HepG2 (cell line): ENCODE measurements at regions not wholly inside any gene's neighbourhood (a gene's known extent, or its start where the extent isn't known, plus 50 kb on each side); places are given as distances from the start of the nearest gene placed in this dataset.

Experiments
- ATAC-seq: fragments of 200-7000 bp; cut with Tn5 transposase; 3 replicates; pipeline ENCODE4 v1.9.1; 2020; ENCODE audit warnings: mild to moderate bottlenecking, moderate library complexity
- BruUV-seq: library from RNA; stranded (reverse); fragments of 400-500 nt; replicated peaks from 2 replicates; lab custom pipeline; 2021; lab: Mats Ljungman, UMichigan
- CTCF ChIA-PET: fragments of 300-600 bp; formaldehyde crosslinking; extraction: SDS; loops from one replicate; lab custom pipeline; 2021; ENCODE audit warnings: low total read pairs, inconsistent platforms, low intra/inter-chr PET ratio; lab: Yijun Ruan, JAX
- POLR2A ChIA-PET: fragments of 350-600 bp; sonication (Branson Sonifier 250); formaldehyde crosslinking; loops from one replicate; lab custom pipeline; 2020; ENCODE audit warnings: antibody characterized with exemption, inconsistent platforms; lab: Yijun Ruan, JAX
- DNase-seq: peaks from one replicate; pipeline ENCODE4 v3.0.0-alpha.2; 2015; ENCODE audit warnings: low spot score
- FAIRE-seq: peaks from 3 replicates; lab custom pipeline; 2011; peaks lifted over from hg19 to GRCh38; lab: Jason Lieb, UNC
- H2AFZ ChIP-seq: one replicate; pipeline ENCODE4 v1.6.1; 2011; ENCODE audit warnings: low read length, inconsistent platforms
- H3K27ac ChIP-seq: fragments of 300-600 bp; 3 replicates; pipeline ENCODE4 v1.8.0; 2011; ENCODE audit warnings: mixed run types, mild to moderate bottlenecking, mixed read lengths, low read length, inconsistent platforms; ENCODE audit not compliant: insufficient read depth; ENCODE audit errors: extremely low read length
- H3K27me3 ChIP-seq, 2 experiments: fragments of 200-600 bp in 1 of 2; 2 replicates in 1 of 2; 3 replicates in 1 of 2; pipeline versions ENCODE4 v1.6.0 to v1.8.0; 2011; ENCODE audit warnings: low read length in 2 of 2, mild to moderate bottlenecking in 2 of 2, moderate library complexity in 2 of 2, inconsistent platforms in 1 of 2; ENCODE audit not compliant: insufficient read depth in 2 of 2, control insufficient read depth in 1 of 2
- H3K36me3 ChIP-seq, 2 experiments: fragments of 200-600 bp in 1 of 2; replicated peaks in 1 of 2; 2 replicates in 1 of 2; 3 replicates in 1 of 2; pipeline versions ENCODE4 v1.5.1 to v1.8.0; 2011; ENCODE audit warnings: low read length in 2 of 2, inconsistent platforms in 1 of 2; ENCODE audit not compliant: insufficient read depth in 2 of 2, control insufficient read depth in 1 of 2
- H3K4me1 ChIP-seq: 2 replicates; pipeline ENCODE4 v1.5.1; 2012; ENCODE audit warnings: low read length, inconsistent platforms; ENCODE audit not compliant: insufficient read depth
- H3K4me2 ChIP-seq: 2 replicates; pipeline ENCODE4 v1.6.0; 2011; ENCODE audit warnings: low read depth, low read length, inconsistent platforms
- H3K4me3 ChIP-seq, 3 experiments: fragments of 200-600 bp in 1 of 3; sonication (generic), shearing (Covaris generic) in 1 of 3; replicated peaks in 1 of 3; 2 replicates each; pipeline ENCODE4 v1.5.1; 2011 to 2016; ENCODE audit warnings: low read length in 3 of 3, inconsistent platforms in 2 of 3, low read depth in 2 of 3, mild to moderate bottlenecking in 2 of 3, control low read depth in 1 of 3, mixed read lengths in 1 of 3; ENCODE audit not compliant: insufficient read depth in 1 of 3
- H3K79me2 ChIP-seq: one replicate; pipeline ENCODE4 v1.6.1; 2011; ENCODE audit warnings: low read length, inconsistent platforms; ENCODE audit not compliant: insufficient read depth
- H3K9ac ChIP-seq: 2 replicates; pipeline ENCODE4 v1.6.0; 2011; ENCODE audit warnings: mild to moderate bottlenecking, low read depth, low read length, inconsistent platforms; ENCODE audit not compliant: insufficient read depth
- H3K9me3 ChIP-seq: 2 replicates; pipeline ENCODE4 v1.5.1; 2012; ENCODE audit warnings: mild to moderate bottlenecking, low read length
- H4K20me1 ChIP-seq: 2 replicates; pipeline ENCODE4 v1.6.0; 2011; ENCODE audit warnings: inconsistent platforms, mild to moderate bottlenecking, low read length, moderate library complexity; ENCODE audit not compliant: insufficient read depth
- AGO1 ChIP-seq: fragments of 200-400 bp; formaldehyde crosslinking; IDR thresholded peaks from 2 replicates; pipeline ENCODE4 v1.6.1; 2017; ENCODE audit warnings: mild to moderate bottlenecking, low read depth, low read length, moderate library complexity; ENCODE audit not compliant: poor library complexity, severe bottlenecking
- MYC ChIP-seq: sonication (generic); formaldehyde crosslinking; IDR thresholded peaks from 2 replicates; pipeline ENCODE4 v1.9.0; 2021; ENCODE audit warnings: missing genetic modification reagents, borderline replicate concordance
- WIZ ChIP-seq: sonication (generic); formaldehyde crosslinking; IDR thresholded peaks from 2 replicates; pipeline ENCODE4 v1.5.1; 2020; ENCODE audit warnings: mild to moderate bottlenecking, missing genetic modification reagents
- ZBTB20 ChIP-seq: sonication (generic); formaldehyde crosslinking; IDR thresholded peaks from 2 replicates; pipeline ENCODE4 v1.8.1; 2023; ENCODE audit warnings: missing genetic modification reagents, low read depth, mild to moderate bottlenecking, borderline replicate concordance
- ZNF24 ChIP-seq: fragments of 450-650 bp; IDR thresholded peaks from 2 replicates; pipeline ENCODE4 v1.6.1; 2017; ENCODE audit warnings: antibody characterized with exemption, mild to moderate bottlenecking
- ZNF766 ChIP-seq: sonication (generic); formaldehyde crosslinking; IDR thresholded peaks from 2 replicates; pipeline ENCODE4 v1.5.0; 2020; ENCODE audit warnings: missing genetic modification reagents, borderline replicate concordance
- ZNF780A ChIP-seq: sonication (generic); formaldehyde crosslinking; IDR thresholded peaks from 2 replicates; pipeline ENCODE4 v1.8.0; 2022; ENCODE audit warnings: mild to moderate bottlenecking, missing genetic modification reagents, moderate library complexity
- ZNF781 ChIP-seq: sonication (generic); formaldehyde crosslinking; IDR thresholded peaks from 2 replicates; pipeline ENCODE4 v1.5.1; 2020; ENCODE audit warnings: borderline replicate concordance, mild to moderate bottlenecking, missing genetic modification reagents; ENCODE audit errors: not compliant biosample characterization
- WGBS: methylation state at CpG from one replicate; pipeline ENCODE4 v1.1.6; 2017; ENCODE audit warnings: low lambda C conversion rate; 5-methylcytosine and 5-hydroxymethylcytosine counted together
- in situ Hi-C: cut with HindIII; loops from 2 replicates; pipeline ENCODE4 v1.10.0; 2017; ENCODE audit warnings: low pct_unique_long_range_greater_than_20kb; ENCODE audit not compliant: extremely low pct_ligation_motif_present
- intact Hi-C: fragments of 100-400 bp; cut with micrococcal nuclease; formaldehyde crosslinking; loops from one replicate; pipeline ENCODE4 v1.10.0; 2022; ENCODE audit not compliant: unreplicated experiment
- TF ChIP-seq, protein P1 (sequence below): sonication (generic); formaldehyde crosslinking; IDR thresholded peaks from 2 replicates; pipeline ENCODE4 v1.4.0; 2020; ENCODE audit warnings: missing genetic modification reagents, borderline replicate concordance

DNA sequence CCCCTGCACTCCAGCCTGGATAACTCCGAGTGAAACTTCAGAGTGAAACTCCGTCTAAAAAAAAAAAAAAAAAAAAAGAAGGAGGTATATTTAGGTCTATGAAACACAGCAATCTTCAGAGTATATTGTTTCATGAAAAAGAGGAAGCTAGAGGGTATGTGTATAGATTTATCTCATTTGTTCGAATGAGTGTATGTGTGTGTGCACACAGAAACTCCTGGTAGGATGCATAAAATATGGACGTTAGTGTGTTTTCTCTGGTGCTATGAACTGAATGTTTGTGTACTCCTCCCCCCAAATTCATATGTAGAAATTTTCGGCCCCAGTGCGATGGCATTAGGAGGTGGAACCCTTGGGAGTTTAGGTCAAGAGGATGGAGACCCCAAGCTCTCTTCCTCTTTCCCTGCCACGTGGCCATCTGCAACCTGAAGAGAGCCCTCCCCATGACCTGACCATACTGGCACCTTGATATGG is 98.6 kb upstream of the KLF13 start:
- no peak for ATAC-seq
- TF ChIP-seq ZNF24 (no peak), ZNF780A (CRISPR knock-in tag) (no peak), MYC (CRISPR knock-in tag) (no peak), ZNF781 (CRISPR knock-in tag) (no peak), ZNF766 (CRISPR knock-in tag) (no peak), AGO1 (no peak), WIZ (CRISPR knock-in tag) (no peak), ZBTB20 (CRISPR knock-in tag) (no peak)
- TF ChIP-seq, protein P1, sequence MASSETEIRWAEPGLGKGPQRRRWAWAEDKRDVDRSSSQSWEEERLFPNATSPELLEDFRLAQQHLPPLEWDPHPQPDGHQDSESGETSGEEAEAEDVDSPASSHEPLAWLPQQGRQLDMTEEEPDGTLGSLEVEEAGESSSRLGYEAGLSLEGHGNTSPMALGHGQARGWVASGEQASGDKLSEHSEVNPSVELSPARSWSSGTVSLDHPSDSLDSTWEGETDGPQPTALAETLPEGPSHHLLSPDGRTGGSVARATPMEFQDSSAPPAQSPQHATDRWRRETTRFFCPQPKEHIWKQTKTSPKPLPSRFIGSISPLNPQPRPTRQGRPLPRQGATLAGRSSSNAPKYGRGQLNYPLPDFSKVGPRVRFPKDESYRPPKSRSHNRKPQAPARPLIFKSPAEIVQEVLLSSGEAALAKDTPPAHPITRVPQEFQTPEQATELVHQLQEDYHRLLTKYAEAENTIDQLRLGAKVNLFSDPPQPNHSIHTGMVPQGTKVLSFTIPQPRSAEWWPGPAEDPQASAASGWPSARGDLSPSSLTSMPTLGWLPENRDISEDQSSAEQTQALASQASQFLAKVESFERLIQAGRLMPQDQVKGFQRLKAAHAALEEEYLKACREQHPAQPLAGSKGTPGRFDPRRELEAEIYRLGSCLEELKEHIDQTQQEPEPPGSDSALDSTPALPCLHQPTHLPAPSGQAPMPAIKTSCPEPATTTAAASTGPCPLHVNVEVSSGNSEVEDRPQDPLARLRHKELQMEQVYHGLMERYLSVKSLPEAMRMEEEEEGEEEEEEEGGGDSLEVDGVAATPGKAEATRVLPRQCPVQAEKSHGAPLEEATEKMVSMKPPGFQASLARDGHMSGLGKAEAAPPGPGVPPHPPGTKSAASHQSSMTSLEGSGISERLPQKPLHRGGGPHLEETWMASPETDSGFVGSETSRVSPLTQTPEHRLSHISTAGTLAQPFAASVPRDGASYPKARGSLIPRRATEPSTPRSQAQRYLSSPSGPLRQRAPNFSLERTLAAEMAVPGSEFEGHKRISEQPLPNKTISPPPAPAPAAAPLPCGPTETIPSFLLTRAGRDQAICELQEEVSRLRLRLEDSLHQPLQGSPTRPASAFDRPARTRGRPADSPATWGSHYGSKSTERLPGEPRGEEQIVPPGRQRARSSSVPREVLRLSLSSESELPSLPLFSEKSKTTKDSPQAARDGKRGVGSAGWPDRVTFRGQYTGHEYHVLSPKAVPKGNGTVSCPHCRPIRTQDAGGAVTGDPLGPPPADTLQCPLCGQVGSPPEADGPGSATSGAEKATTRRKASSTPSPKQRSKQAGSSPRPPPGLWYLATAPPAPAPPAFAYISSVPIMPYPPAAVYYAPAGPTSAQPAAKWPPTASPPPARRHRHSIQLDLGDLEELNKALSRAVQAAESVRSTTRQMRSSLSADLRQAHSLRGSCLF (CRISPR knock-in tag), result no peak

More for the DNA sequence above, 98.6 kb upstream of the KLF13 start:
- H3K36me3 ChIP-seq, result no peaks in the 10 kb centered on the region
- BruUV-seq, result TSS peak; percentile 70
- FAIRE-seq (no peak), DNase-seq (no peak)
- H3K4me1 ChIP-seq, result peaks cover 24% of the 10 kb centered on the region
- H3K4me3 ChIP-seq, result peak overlapping the region in 1 of 3 experiments; percentile 71; a peak in 1 of 6 replicates
- peak overlapping the region; percentile 82 for H3K4me2 ChIP-seq
- no peaks in the 10 kb centered on the region for H3K27me3 ChIP-seq
- in situ Hi-C loops, result no loop called here
- H3K9ac ChIP-seq, result no peak overlapping the region
- no peak overlapping the region for H2AFZ ChIP-seq
- no peaks in the 10 kb centered on the region for H3K79me2 ChIP-seq
- ChIA-PET POLR2A (no interaction called here), CTCF (no interaction called here)
- H3K9me3 ChIP-seq, result no peaks in the 10 kb centered on the region
- intact Hi-C loops, result no loop called here
- no peak overlapping the region for H3K27ac ChIP-seq
- H4K20me1 ChIP-seq, result no peaks in the 10 kb centered on the region
- WGBS, result 90% methylated on average over 7 of the region's 7 CpGs
